ENCODE measurements at regions not wholly inside any gene's neighbourhood (a gene's known extent, or its start where the extent isn't known, plus 50 kb on each side); places are given as distances from the start of the nearest gene placed in this dataset.

GRCh38 chr11:116631201-116631600 lies 141.6 kb downstream of the BUD13 start:
- H3K4me1 ChIP-seq: no peaks in the 10 kb centered on the region
- H3K36me3 ChIP-seq: no peaks in the 10 kb centered on the region
- H3K27ac ChIP-seq: no peak overlapping the region
- no peak overlapping the region for H3K4me3 ChIP-seq
- no peaks in the 10 kb centered on the region for H3K27me3 ChIP-seq
- TF ChIP-seq, protein P1, sequence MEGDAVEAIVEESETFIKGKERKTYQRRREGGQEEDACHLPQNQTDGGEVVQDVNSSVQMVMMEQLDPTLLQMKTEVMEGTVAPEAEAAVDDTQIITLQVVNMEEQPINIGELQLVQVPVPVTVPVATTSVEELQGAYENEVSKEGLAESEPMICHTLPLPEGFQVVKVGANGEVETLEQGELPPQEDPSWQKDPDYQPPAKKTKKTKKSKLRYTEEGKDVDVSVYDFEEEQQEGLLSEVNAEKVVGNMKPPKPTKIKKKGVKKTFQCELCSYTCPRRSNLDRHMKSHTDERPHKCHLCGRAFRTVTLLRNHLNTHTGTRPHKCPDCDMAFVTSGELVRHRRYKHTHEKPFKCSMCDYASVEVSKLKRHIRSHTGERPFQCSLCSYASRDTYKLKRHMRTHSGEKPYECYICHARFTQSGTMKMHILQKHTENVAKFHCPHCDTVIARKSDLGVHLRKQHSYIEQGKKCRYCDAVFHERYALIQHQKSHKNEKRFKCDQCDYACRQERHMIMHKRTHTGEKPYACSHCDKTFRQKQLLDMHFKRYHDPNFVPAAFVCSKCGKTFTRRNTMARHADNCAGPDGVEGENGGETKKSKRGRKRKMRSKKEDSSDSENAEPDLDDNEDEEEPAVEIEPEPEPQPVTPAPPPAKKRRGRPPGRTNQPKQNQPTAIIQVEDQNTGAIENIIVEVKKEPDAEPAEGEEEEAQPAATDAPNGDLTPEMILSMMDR (IDR thresholded peaks at IDR 0.05): no peak
- TF ChIP-seq POLR2A (IDR thresholded peaks at IDR 0.05) (no peak), EP300 (IDR thresholded peaks at IDR 0.05) (no peak)
- H3K9me3 ChIP-seq: peaks cover 0 to 15% (median 0%) of the 10 kb centered on the region in 4 donors
- no peak for DNase-seq (ENCODE audit: low spot score in 2 of 2)
- WGBS, 2 donors: 56 to 75% methylated on average over 3 of the region's 3 CpGs

DNA sequence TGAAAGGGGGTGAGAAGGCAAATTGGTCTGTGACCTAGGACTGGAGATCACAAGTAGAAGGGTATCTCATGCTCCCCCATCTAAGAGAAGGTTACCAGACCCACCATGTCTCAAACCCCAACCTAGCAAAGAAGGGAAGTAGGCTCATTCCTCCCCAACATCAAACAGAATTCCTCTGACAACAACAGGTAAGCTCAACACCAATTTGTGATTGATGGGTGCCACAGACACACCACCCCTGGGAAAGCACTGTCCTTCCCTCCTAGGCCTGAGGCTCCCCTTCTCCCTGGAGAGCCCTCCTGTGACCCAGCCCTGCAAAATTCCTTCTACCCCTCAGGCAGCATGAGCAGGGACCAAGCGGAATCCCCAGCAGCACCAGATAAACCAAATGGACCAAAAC lies 154.3 kb downstream of the BUD13 start:
- Histone ChIP-seq H3K36me3 (no peaks in the 10 kb centered on the region), H3K9me3 (peaks cover 0 to 4% (median 0%) of the 10 kb centered on the region in 4 donors), H3K4me3 (no peak overlapping the region), H3K27me3 (no peaks in the 10 kb centered on the region), H3K4me1 (no peaks in the 10 kb centered on the region), H3K27ac (no peak overlapping the region)
- TF ChIP-seq, protein P1 (IDR thresholded peaks at IDR 0.05): no peak
- TF ChIP-seq EP300 (IDR thresholded peaks at IDR 0.05) (no peak), POLR2A (IDR thresholded peaks at IDR 0.05) (no peak)
- 91 to 100% methylated on average over 1 of the region's 1 CpG for WGBS, 2 donors
- no peak for DNase-seq (ENCODE audit: low spot score in 2 of 2)

- H3K4me3 ChIP-seq: no peak overlapping the region
- no peaks in the 10 kb centered on the region for H3K36me3 ChIP-seq
- H3K27ac ChIP-seq: no peak overlapping the region
- H3K27me3 ChIP-seq: no peaks in the 10 kb centered on the region
- H3K9me3 ChIP-seq: peaks cover 0 to 10% (median 0%) of the 10 kb centered on the region in 4 donors
- H3K4me1 ChIP-seq: no peaks in the 10 kb centered on the region
- no peak for TF ChIP-seq POLR2A (IDR thresholded peaks at IDR 0.05)
- DNase-seq (ENCODE audit: low spot score in 2 of 2): no peak
- 62 to 70% methylated on average over 7 of the region's 7 CpGs for WGBS, 2 donors
Measured at GRCh38 chr11:116615211-116615865, 157.4 kb downstream of the BUD13 start.

GRCh38 chr11:116614306-116615210 lies 158.2 kb downstream of the BUD13 start:
- H3K27ac ChIP-seq: no peak overlapping the region
- TF ChIP-seq POLR2A (IDR thresholded peaks at IDR 0.05): no peak
- TF ChIP-seq, protein P1 (IDR thresholded peaks at IDR 0.05): no peak
- no peak for TF ChIP-seq EP300 (IDR thresholded peaks at IDR 0.05)
- whole genome bisulfite sequencing, 2 donors: 81 to 87% methylated on average over 10 to 11 of the region's 11 CpGs
- H3K4me3 ChIP-seq: no peak overlapping the region
- no peak for DNase-seq (ENCODE audit: low spot score in 2 of 2)
- H3K4me1 ChIP-seq: no peaks in the 10 kb centered on the region
- peaks cover 0 to 10% (median 0%) of the 10 kb centered on the region in 4 donors for H3K9me3 ChIP-seq
- no peaks in the 10 kb centered on the region for H3K27me3 ChIP-seq
- no peaks in the 10 kb centered on the region for H3K36me3 ChIP-seq

DNA sequence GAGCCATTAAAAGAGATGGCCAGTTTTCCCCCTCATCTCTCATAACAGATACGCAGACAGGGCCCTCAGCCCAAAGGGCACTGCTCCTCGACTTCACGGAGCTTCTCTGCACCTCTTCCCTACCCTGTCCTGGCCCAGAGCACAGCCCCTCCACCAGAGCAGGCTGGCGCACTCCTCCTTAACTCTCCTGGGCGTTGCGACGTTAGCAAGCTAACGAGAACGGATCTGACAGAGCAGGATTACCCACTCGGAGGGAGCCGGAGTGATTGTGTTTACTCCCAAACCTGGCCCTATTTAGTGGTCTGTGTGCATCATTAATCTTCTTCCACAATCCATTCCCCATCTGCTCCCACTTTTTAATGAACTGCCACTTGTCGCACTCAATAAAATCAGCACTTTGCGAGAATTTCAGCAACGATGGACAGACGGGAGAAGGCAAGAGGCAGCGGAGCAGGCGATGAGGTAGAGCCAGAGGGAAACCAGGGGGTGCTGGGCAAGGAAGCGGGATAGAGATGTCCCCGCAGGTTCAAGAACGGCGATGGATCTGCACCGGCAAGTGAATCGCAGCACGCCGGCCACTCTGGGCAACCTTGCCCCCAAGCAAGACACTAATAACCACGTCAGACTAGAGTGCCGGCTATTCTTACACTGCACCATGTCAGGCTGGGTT lies 159.4 kb downstream of the BUD13 start:
- H3K27me3 ChIP-seq: no peaks in the 10 kb centered on the region
- no peaks in the 10 kb centered on the region for H3K36me3 ChIP-seq
- DNase-seq (ENCODE audit: low spot score in 2 of 2): no peak
- no peak overlapping the region for H3K27ac ChIP-seq
- TF ChIP-seq EP300 (IDR thresholded peaks at IDR 0.05) (no peak), POLR2A (IDR thresholded peaks at IDR 0.05) (no peak)
- TF ChIP-seq, protein P1 (IDR thresholded peaks at IDR 0.05): no peak
- WGBS, 2 donors: 67 to 68% methylated on average over 27 of the region's 27 CpGs
- no peaks in the 10 kb centered on the region for H3K4me1 ChIP-seq
- H3K4me3 ChIP-seq: no peak overlapping the region
- peaks cover 0 to 10% (median 0%) of the 10 kb centered on the region in 4 donors for H3K9me3 ChIP-seq
